KOPT-K1 (cell line): ENCODE measurements at regions not wholly inside any gene's neighbourhood (a gene's known extent, or its start where the extent isn't known, plus 50 kb on each side); places are given as distances from the start of the nearest gene placed in this dataset.
"Not testable (repeated sequence)": the region's sequence is repeated elsewhere in the genome, so short reads cannot be mapped to it uniquely, and the experiment has no call there.

Experiments used
- H3K27ac ChIP-seq: fragments of 200-600 bp; sonication (generic); 2 replicates; pipeline ENCODE4 v1.5.1; 2016; ENCODE audit warnings: antibody characterized with exemption, mild to moderate bottlenecking, low read depth, low read length; ENCODE audit not compliant: poor library complexity, severe bottlenecking
- H3K36me3 ChIP-seq: fragments of 200-600 bp; sonication (generic); 2 replicates; pipeline ENCODE4 v1.5.1; 2017; ENCODE audit warnings: antibody characterized with exemption, mild to moderate bottlenecking, low read length, moderate library complexity; ENCODE audit not compliant: insufficient read depth
- H3K9me3 ChIP-seq: fragments of 200-600 bp; sonication (generic); 2 replicates; pipeline ENCODE4 v1.5.1; 2017; ENCODE audit warnings: antibody characterized with exemption, low read length, mild to moderate bottlenecking; ENCODE audit not compliant: insufficient read depth, poor library complexity, severe bottlenecking

DNA sequence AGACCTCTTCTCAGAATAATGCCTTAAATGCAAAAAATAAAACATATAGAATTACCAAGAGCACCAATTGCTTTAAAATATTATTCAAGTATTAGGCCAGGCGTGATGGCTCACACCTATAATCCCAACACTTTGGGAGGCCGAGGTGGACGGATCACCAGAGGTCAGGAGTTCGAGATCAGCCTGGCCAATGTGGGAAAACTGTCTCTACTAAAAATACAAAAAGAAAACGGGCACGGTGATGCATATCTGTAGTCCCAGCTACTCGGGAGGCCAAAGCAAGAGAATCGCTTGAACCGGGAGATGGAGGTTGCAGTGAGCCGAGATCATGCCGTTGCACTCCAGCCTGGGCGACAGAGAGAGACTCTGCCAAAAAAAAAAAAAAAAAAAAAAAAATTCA is 55.4 kb upstream of the RAB6C start:
- not testable (repeated sequence) for H3K9me3 ChIP-seq, H3K36me3 ChIP-seq, H3K27ac ChIP-seq

DNA sequence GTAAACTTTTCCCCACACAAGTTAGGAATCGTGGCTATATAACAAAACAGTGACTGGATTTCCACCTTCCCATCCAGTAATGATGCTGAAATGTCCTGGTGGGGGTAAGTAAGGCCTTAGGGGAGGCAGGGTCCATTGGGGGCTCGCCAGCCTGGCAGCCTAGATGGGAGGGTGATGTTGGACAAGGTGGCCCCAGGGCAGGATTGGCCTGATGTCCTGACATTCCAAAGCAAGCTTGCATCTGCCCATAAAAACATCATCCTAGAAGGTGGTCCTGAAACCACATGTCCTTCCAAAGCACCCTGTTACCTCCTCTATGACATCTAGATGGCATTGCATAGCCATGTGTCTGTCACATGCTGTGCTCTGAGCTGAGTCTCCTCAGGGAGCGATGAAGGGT is 54.1 kb upstream of the RAB6C start:
- no peaks in the 10 kb centered on the region for H3K36me3 ChIP-seq
- H3K9me3 ChIP-seq = no peaks in the 10 kb centered on the region
- H3K27ac ChIP-seq = no peak overlapping the region

DNA sequence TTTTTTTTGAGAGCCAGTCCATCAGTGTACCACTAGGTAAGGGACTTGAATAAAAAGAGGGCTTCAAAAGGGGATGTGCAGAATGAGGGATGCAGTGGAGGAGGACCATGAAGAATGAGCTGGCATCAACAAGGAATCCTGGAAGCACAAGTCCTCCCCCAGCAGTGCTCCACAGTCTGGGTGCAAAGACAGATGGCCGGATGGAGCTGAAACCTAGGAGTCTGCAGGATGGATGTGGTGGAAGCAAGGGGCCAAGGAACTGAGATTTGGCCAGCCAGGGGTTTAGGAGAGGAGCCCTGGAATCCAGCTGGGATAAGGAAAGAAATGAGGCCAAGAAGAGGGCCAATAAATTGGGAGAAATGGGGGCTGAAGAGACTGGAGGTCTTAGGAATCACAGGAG is 51.8 kb upstream of the RAB6C start:
- H3K36me3 ChIP-seq = no peaks in the 10 kb centered on the region
- H3K27ac ChIP-seq = no peak overlapping the region
- H3K9me3 ChIP-seq = no peaks in the 10 kb centered on the region

DNA sequence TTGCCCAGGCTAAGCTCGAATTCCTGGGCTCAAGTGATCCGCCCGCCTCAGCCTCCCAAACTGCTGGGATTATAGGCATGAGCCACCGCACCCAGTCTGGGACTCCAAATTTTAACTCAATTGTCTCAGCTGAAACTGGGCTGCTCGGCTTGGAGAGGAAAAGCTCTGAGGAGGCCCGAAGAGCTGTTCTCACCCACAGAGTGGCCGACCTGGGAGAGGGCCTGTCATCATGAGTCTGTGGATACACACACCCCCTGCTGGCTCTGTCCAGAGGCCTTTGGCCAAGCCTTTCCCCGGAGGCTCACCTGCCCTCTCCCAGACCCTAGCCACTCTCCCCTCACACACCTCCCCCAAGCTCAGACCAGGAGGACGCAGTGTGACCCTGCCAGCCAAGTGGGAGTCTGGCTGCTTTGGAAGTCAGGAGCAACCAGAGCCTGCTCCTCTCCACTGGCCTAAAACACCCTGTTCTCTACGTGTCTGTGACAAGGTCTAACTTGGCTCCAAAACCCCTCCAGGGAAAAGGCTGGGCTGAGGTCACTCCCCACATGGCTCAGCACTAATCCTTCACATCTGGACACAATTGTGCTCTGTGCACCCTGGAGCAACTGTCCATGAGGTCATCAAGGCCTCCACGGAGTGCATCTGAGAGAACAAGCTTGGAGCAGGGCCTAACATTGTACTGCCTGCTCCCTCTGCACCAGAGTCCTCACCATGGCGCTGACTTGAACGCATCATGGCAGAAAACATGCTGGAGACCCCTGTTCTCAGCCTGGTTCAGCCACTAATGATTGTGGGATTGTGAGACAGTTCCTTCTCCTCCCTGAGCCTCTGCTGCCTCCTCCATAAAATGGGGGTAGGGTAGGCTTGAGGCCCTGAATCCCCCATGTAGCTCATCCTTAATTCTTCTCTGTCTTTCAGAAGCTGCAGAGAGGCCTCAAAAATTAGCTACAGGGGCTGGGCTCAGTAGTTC is 49.9 kb upstream of the RAB6C start:
- Histone ChIP-seq H3K9me3 (no peaks in the 10 kb centered on the region), H3K27ac (no peak overlapping the region), H3K36me3 (no peaks in the 10 kb centered on the region)
